ENCODE measurements at regions not wholly inside any gene's neighbourhood (a gene's known extent, or its start where the extent isn't known, plus 50 kb on each side); places are given as distances from the start of the nearest gene placed in this dataset.

DNA sequence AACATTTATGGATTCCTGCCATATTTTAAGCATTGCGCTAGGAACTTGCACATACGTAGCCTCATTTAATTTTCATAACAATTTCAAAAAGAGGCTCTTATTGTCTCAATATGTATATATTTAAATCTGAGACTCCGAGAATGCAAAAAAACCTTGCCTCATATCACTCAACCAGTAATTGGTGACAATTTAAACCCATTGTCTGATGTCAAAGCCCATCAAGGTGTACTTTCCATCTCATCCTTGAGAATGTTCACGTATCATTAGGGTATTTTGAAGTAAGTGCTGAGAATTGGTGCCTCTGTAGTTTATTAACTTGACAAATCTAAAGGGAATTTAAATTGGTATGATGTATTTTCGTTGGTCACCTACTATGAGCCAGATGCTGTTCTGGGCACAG is 136.5 kb downstream of the FAM76B start:
- H3K4me1 Mint-ChIP-seq: peaks cover 4% of the 10 kb centered on the region in 2 experiments; a peak in 3 of 4 replicates
- Histone ChIP-seq H3K23ac (ENCODE audit: insufficient read length, low read depth, low read length) (no peak overlapping the region), H3K56ac (ENCODE audit: insufficient read length, low read depth, low read length) (no peak overlapping the region), H3K9me3 (ENCODE audit: control insufficient read depth, low read depth, low read length) (no peaks in the 10 kb centered on the region), H4K91ac (ENCODE audit: insufficient read length, low read depth, low read length) (no peak overlapping the region), H2AFZ (ENCODE audit: low read length) (no peak overlapping the region), H4K20me1 (ENCODE audit: control insufficient read depth, insufficient read depth, insufficient read length) (no peaks in the 10 kb centered on the region), H4K5ac (ENCODE audit: insufficient read length, low read depth, low read length) (no peak overlapping the region), H3K79me1 (ENCODE audit: insufficient read depth, low read depth, low read length, poor library complexity, severe bottlenecking) (no peaks in the 10 kb centered on the region), H3K18ac (ENCODE audit: insufficient read length, low read depth, low read length) (no peak overlapping the region), H3K14ac (ENCODE audit: insufficient read depth, low read length) (no peak overlapping the region), H2BK5ac (ENCODE audit: insufficient read length, low read length) (no peak overlapping the region), H3K4me1 (ENCODE audit: insufficient read depth, low read length) (no peaks in the 10 kb centered on the region), H2BK12ac (ENCODE audit: insufficient read length, low read depth, low read length) (no peak overlapping the region), H2BK15ac (ENCODE audit: low read depth, low read length) (no peak overlapping the region), H2BK120ac (ENCODE audit: low read depth, low read length, poor library complexity, severe bottlenecking) (no peak overlapping the region), H3T11ph (ENCODE audit: low read length) (no peak overlapping the region), H2BK20ac (ENCODE audit: low read depth, low read length, poor library complexity, severe bottlenecking) (no peak overlapping the region), H3K27me3 (ENCODE audit: insufficient read depth, low read length) (no peaks in the 10 kb centered on the region), H3K27ac (ENCODE audit: insufficient read length, low read depth, low read length) (no peak overlapping the region), H3K23me2 (ENCODE audit: insufficient read length, low read depth, low read length, poor library complexity, severe bottlenecking) (no peaks in the 10 kb centered on the region), H3K9ac (ENCODE audit: extremely low read depth, insufficient read length, low read length) (no peak overlapping the region), H3K4ac (ENCODE audit: low read depth, low read length) (no peak overlapping the region), H3K4me2 (ENCODE audit: insufficient read depth, insufficient read length, low read length) (no peak overlapping the region), H2AK5ac (ENCODE audit: insufficient read length, low read length) (no peak overlapping the region), H4K8ac (replicated peaks; ENCODE audit: insufficient read length, low read depth, low read length) (no peak overlapping the region), H3K79me2 (ENCODE audit: insufficient read depth, low read length) (no peaks in the 10 kb centered on the region)
- no CpG with 5 or more reads among the region's 5 CpGs for WGBS (ENCODE audit: extremely low coverage, insufficient read length, low lambda C conversion rate)
- DNase-seq: no peak
- no peak overlapping the region for H3K4me3 Mint-ChIP-seq
- H3K27ac Mint-ChIP-seq: no peak overlapping the region
- H3K36me3 Mint-ChIP-seq (ENCODE audit: insufficient read depth in 1 of 3, low read depth in 3 of 3): no peaks in the 10 kb centered on the region
- no peak for TF ChIP-seq CTCF (conservative IDR thresholded peaks at IDR 0.05)
- H3K27me3 Mint-ChIP-seq (ENCODE audit: low read depth): no peaks in the 10 kb centered on the region
- no peaks in the 10 kb centered on the region for H3K9me3 Mint-ChIP-seq
